Breast epithelium (tissue), 4 donors: ENCODE measurements at regions not wholly inside any gene's neighbourhood (a gene's known extent, or its start where the extent isn't known, plus 50 kb on each side); places are given as distances from the start of the nearest gene placed in this dataset.
A peak's percentile ranks its signal among the peaks of the same experiment; 100 is the strongest.
"Not testable (repeated sequence)": the region's sequence is repeated elsewhere in the genome, so short reads cannot be mapped to it uniquely, and the experiment has no call there.

ENCODE experiments used
- DNase-seq, 2 donors: peaks; one replicate each; pipeline ENCODE4 v3.0.0-alpha.2; 2019; ENCODE audit warnings: low spot score in 2 of 2
- H3K27ac ChIP-seq, 2 donors: fragments of 200-600 bp; sonication (generic) in 1 of 2; one replicate each; pipeline ENCODE4 v1.5.1; 2016 to 2019; ENCODE audit warnings: mild to moderate bottlenecking in 1 of 2
- H3K27me3 ChIP-seq, 2 donors: fragments of 200-600 bp; sonication (generic) in 1 of 2; one replicate each; pipeline versions ENCODE4 v1.5.1 to v1.6.0; 2017 to 2019; ENCODE audit warnings: control low read depth in 1 of 2, mild to moderate bottlenecking in 1 of 2
- H3K36me3 ChIP-seq: fragments of 200-600 bp; one replicate; pipeline ENCODE4 v1.5.1; 2019
- H3K4me1 ChIP-seq, 2 donors: fragments of 200-600 bp; sonication (generic); one replicate each; pipeline ENCODE4 v1.5.1; 2016 to 2019; ENCODE audit warnings: control low read depth in 1 of 2
- H3K4me3 ChIP-seq, 3 donors: fragments of 200-600 bp; sonication (generic); 1 replicate in 2 of 3; 2 replicates in 1 of 3; pipeline ENCODE4 v1.5.1; 2016 to 2019; ENCODE audit warnings: mild to moderate bottlenecking in 3 of 3, moderate library complexity in 2 of 3
- H3K9me3 ChIP-seq, 2 donors: fragments of 200-600 bp; sonication (generic) in 1 of 2; one replicate each; pipeline ENCODE4 v1.5.1; 2016 to 2019; ENCODE audit warnings: control low read depth in 1 of 2
- CTCF ChIP-seq, 3 donors: fragments of 450-650 bp; IDR thresholded peaks; one replicate each; pipeline ENCODE4 v1.5.1; 2016 to 2017; ENCODE audit warnings: antibody characterized with exemption in 3 of 3, mild to moderate bottlenecking in 3 of 3, moderate library complexity in 3 of 3
- POLR2A ChIP-seq: fragments of 450-650 bp; IDR thresholded peaks from one replicate; pipeline ENCODE4 v1.6.1; 2016; ENCODE audit warnings: antibody characterized with exemption, mild to moderate bottlenecking, moderate library complexity
- POLR2AphosphoS5 ChIP-seq, 3 donors: sonication (generic); formaldehyde crosslinking; IDR thresholded peaks; one replicate each; pipeline ENCODE4 v1.6.1; 2017; ENCODE audit warnings: antibody characterized with exemption in 3 of 3
- intact Hi-C: fragments of 100-400 bp; cut with DNase I; formaldehyde crosslinking; loops from one replicate; pipeline ENCODE4 v1.15.1; 2023; ENCODE audit warnings: low total_unique reads

- TF ChIP-seq POLR2AphosphoS5 (IDR thresholded peaks at IDR 0.05) (no peak), CTCF (IDR thresholded peaks at IDR 0.05) (no peak), POLR2A (no peak)
- Histone ChIP-seq H3K4me1 (no peaks in the 10 kb centered on the region), H3K27me3 (no peaks in the 10 kb centered on the region), H3K4me3 (no peak overlapping the region), H3K36me3 (no peaks in the 10 kb centered on the region), H3K9me3 (no peaks in the 10 kb centered on the region), H3K27ac (peak overlapping the region; percentile 64 to 65)
- intact Hi-C loops, result no loop called here
- no peak for DNase-seq
Observed at GRCh38 chr11:34773826-34774225, 142.4 kb downstream of the APIP start.

- Histone ChIP-seq H3K4me3 (no peak overlapping the region), H3K27ac (peak overlapping the region; percentile 64 to 65), H3K27me3 (no peaks in the 10 kb centered on the region), H3K9me3 (no peaks in the 10 kb centered on the region), H3K36me3 (no peaks in the 10 kb centered on the region), H3K4me1 (no peaks in the 10 kb centered on the region)
- no peak for DNase-seq
- TF ChIP-seq CTCF (IDR thresholded peaks at IDR 0.05), result no peak
- TF ChIP-seq POLR2AphosphoS5 (IDR thresholded peaks at IDR 0.05), result no peak
- TF ChIP-seq POLR2A, result no peak
- intact Hi-C loops, result no loop called here
Observed at GRCh38 chr11:34773211-34773610, 143.0 kb downstream of the APIP start.

- H3K27me3 ChIP-seq, result no peaks in the 10 kb centered on the region
- H3K9me3 ChIP-seq, result no peaks in the 10 kb centered on the region
- no peak overlapping the region for H3K27ac ChIP-seq
- DNase-seq, result no peak
- TF ChIP-seq POLR2A (no peak), CTCF (IDR thresholded peaks at IDR 0.05) (no peak), POLR2AphosphoS5 (IDR thresholded peaks at IDR 0.05) (no peak)
- H3K4me3 ChIP-seq, result no peak overlapping the region
- no peaks in the 10 kb centered on the region for H3K4me1 ChIP-seq
- no peaks in the 10 kb centered on the region for H3K36me3 ChIP-seq
- intact Hi-C loops, result no loop called here
Observed at GRCh38 chr11:34770111-34770510, 146.1 kb downstream of the APIP start.

GRCh38 chr11:34769224-34769623, 147.0 kb downstream of the APIP start:
- H3K27me3 ChIP-seq, result no peaks in the 10 kb centered on the region
- intact Hi-C loops, result no loop called here
- no peaks in the 10 kb centered on the region for H3K36me3 ChIP-seq
- H3K9me3 ChIP-seq, result no peaks in the 10 kb centered on the region
- H3K27ac ChIP-seq, result no peak overlapping the region
- DNase-seq, result no peak
- no peak for TF ChIP-seq POLR2A
- TF ChIP-seq CTCF (IDR thresholded peaks at IDR 0.05), result no peak
- TF ChIP-seq POLR2AphosphoS5 (IDR thresholded peaks at IDR 0.05), result no peak
- no peaks in the 10 kb centered on the region for H3K4me1 ChIP-seq
- H3K4me3 ChIP-seq, result no peak overlapping the region

- H3K4me1 ChIP-seq, H3K27me3 ChIP-seq, H3K9me3 ChIP-seq, H3K4me3 ChIP-seq, intact Hi-C loops, H3K27ac ChIP-seq, DNase-seq, H3K36me3 ChIP-seq: not testable (repeated sequence)
Observed at GRCh38 chr11:34762625-34763024, 141.7 kb downstream of the EHF start.

- Histone ChIP-seq H3K27ac (no peak overlapping the region), H3K36me3 (no peaks in the 10 kb centered on the region), H3K4me3 (no peak overlapping the region), H3K4me1 (no peaks in the 10 kb centered on the region), H3K27me3 (no peaks in the 10 kb centered on the region), H3K9me3 (no peaks in the 10 kb centered on the region)
- DNase-seq, result no peak
- TF ChIP-seq POLR2A (no peak), POLR2AphosphoS5 (IDR thresholded peaks at IDR 0.05) (no peak), CTCF (IDR thresholded peaks at IDR 0.05) (no peak)
- intact Hi-C loops, result no loop called here
Observed at GRCh38 chr11:34758262-34758661, 137.4 kb downstream of the EHF start.
